Pancreas (tissue), 10 donors: ENCODE measurements at regions not wholly inside any gene's neighbourhood (a gene's known extent, or its start where the extent isn't known, plus 50 kb on each side); places are given as distances from the start of the nearest gene placed in this dataset.
A peak's percentile ranks its signal among the peaks of the same experiment; 100 is the strongest.
"Not testable (repeated sequence)": the region's sequence is repeated elsewhere in the genome, so short reads cannot be mapped to it uniquely, and the experiment has no call there.

Experiments used
- ATAC-seq, 4 donors: fragments of 200-7000 bp; cut with Tn5 transposase; one replicate each; pipeline versions ENCODE4 v1.8.0 to v1.9.1; 2020; ENCODE audit warnings: mild to moderate bottlenecking in 4 of 4, moderate library complexity in 4 of 4
- DNase-seq, 6 donors: peaks; one replicate each; pipeline ENCODE4 v3.0.0-alpha.2; 2020
- FAIRE-seq: peaks from 2 replicates; lab custom pipeline; 2012; peaks lifted over from hg19 to GRCh38; lab: Jason Lieb, UNC
- H3K27ac ChIP-seq, 4 donors: fragments of 200-600 bp; sonication (generic); 1 replicate in 3 of 4; 2 replicates in 1 of 4; pipeline versions ENCODE4 v1.5.0 to v1.8.0; 2020
- H3K27me3 ChIP-seq, 4 donors: fragments of 200-600 bp; one replicate each; pipeline ENCODE4 v1.8.0; 2021
- H3K36me3 ChIP-seq, 3 donors: fragments of 200-600 bp; sonication (generic) in 1 of 3; one replicate each; pipeline versions ENCODE4 v1.5.0 to v1.8.0; 2020 to 2021
- H3K4me1 ChIP-seq, 3 donors: fragments of 200-600 bp; one replicate each; pipeline ENCODE4 v1.8.0; 2021
- H3K4me3 ChIP-seq, 4 donors: fragments of 200-600 bp; sonication (generic) in 2 of 4; one replicate each; pipeline versions ENCODE4 v1.5.0 to v1.8.0; 2020 to 2021
- H3K9me3 ChIP-seq, 4 donors: fragments of 200-600 bp; one replicate each; pipeline ENCODE4 v1.8.0; 2021
- CTCF ChIP-seq, 4 donors: fragments of 200-600 bp; sonication (generic) in 3 of 4; IDR thresholded peaks; one replicate each; pipeline versions ENCODE4 v1.5.0 to v1.8.0; 2021; ENCODE audit warnings: antibody characterized with exemption in 4 of 4
- WGBS, 2 donors: extraction: QIAGEN DNeasy Blood & Tissue Kit; methylation state at CpG; one replicate each; pipeline ENCODE4 v1.1.7; 2013; 5-methylcytosine and 5-hydroxymethylcytosine counted together
- intact Hi-C, 3 donors: fragments of 100-400 bp; cut with DNase I; formaldehyde crosslinking; loops; one replicate each; pipeline versions ENCODE4 v1.11.1 to v1.14.2; 2022
- donor health status: healthy with polysubstance abuse.
- donor health status: DM: no; HTN: no; CAD: no; lungs with moderate emphysema.
- donor health status: DM: no; HTN: no; CAD: no.
- donor health status: control.
- donor health status: control.
- donor health status: Bipolar disorder and iron deficiency.
- donor health status: DM: yes; HTN: yes; CAD: no.
- donor health status: DM: no; HTN: no; CAD: no.
- donor health status: DM: no; HTN: no; CAD: no.
- donor health status: DM: yes; HTN: yes; CAD: no.

- TF ChIP-seq CTCF (IDR thresholded peaks at IDR 0.05) = no peak
- DNase-seq (peak in 1 of 6 donors; percentile 30), ATAC-seq (no peak), FAIRE-seq (no peak)
- Histone ChIP-seq H3K9me3 (no peaks in the 10 kb centered on the region), H3K4me1 (no peaks in the 10 kb centered on the region), H3K27me3 (no peaks in the 10 kb centered on the region), H3K27ac (no peak overlapping the region), H3K36me3 (no peaks in the 10 kb centered on the region), H3K4me3 (no peak overlapping the region)
- intact Hi-C loops = no loop called here
- 79 to 87% methylated on average over 11 of the region's 11 CpGs for WGBS, 2 donors
These were observed 819.4 kb downstream of the SEMA5A start for GRCh38 chr5:8726383-8727036.

- ATAC-seq (no peak), FAIRE-seq (no peak), DNase-seq (no peak)
- Histone ChIP-seq H3K4me1 (no peaks in the 10 kb centered on the region), H3K27ac (no peak overlapping the region), H3K36me3 (no peaks in the 10 kb centered on the region), H3K4me3 (no peak overlapping the region), H3K27me3 (no peaks in the 10 kb centered on the region), H3K9me3 (no peaks in the 10 kb centered on the region)
- no peak for TF ChIP-seq CTCF (IDR thresholded peaks at IDR 0.05)
- 45 to 73% methylated on average over 4 of the region's 4 CpGs for WGBS, 2 donors
- intact Hi-C loops = no loop called here
These were observed 818.5 kb downstream of the SEMA5A start for GRCh38 chr5:8727396-8727795.

- no peak for DNase-seq
- 41 to 49% methylated on average over 1 of the region's 1 CpG for WGBS, 2 donors
- H3K27me3 ChIP-seq = no peaks in the 10 kb centered on the region
- no peaks in the 10 kb centered on the region for H3K9me3 ChIP-seq
- H3K36me3 ChIP-seq = no peaks in the 10 kb centered on the region
- H3K4me3 ChIP-seq = no peak overlapping the region
- ATAC-seq = no peak
- no peaks in the 10 kb centered on the region for H3K4me1 ChIP-seq
- H3K27ac ChIP-seq = no peak overlapping the region
- no peak for TF ChIP-seq CTCF (IDR thresholded peaks at IDR 0.05)
- FAIRE-seq = no peak
- intact Hi-C loops = no loop called here
These were observed 816.4 kb downstream of the SEMA5A start for GRCh38 chr5:8729437-8729836.

- Histone ChIP-seq H3K27ac (no peak overlapping the region), H3K4me3 (no peak overlapping the region), H3K36me3 (no peaks in the 10 kb centered on the region), H3K27me3 (no peaks in the 10 kb centered on the region), H3K4me1 (no peaks in the 10 kb centered on the region), H3K9me3 (no peaks in the 10 kb centered on the region)
- TF ChIP-seq CTCF (IDR thresholded peaks at IDR 0.05) = no peak
- FAIRE-seq = no peak
- intact Hi-C loops = no loop called here
- DNase-seq = no peak
- WGBS, 2 donors = 71 to 89% methylated on average over 2 of the region's 2 CpGs
- no peak for ATAC-seq
These were observed 815.7 kb downstream of the SEMA5A start for GRCh38 chr5:8730194-8730593.

- H3K27me3 ChIP-seq, intact Hi-C loops, DNase-seq, H3K36me3 ChIP-seq, H3K4me3 ChIP-seq, H3K27ac ChIP-seq, H3K4me1 ChIP-seq, H3K9me3 ChIP-seq, FAIRE-seq, ATAC-seq: not testable (repeated sequence)
- 56 to 74% methylated on average over 4 of the region's 7 CpGs for WGBS, 2 donors
These were observed 814.8 kb downstream of the SEMA5A start for GRCh38 chr5:8731110-8731509.
